ENCODE measurements at regions not wholly inside any gene's neighbourhood (a gene's known extent, or its start where the extent isn't known, plus 50 kb on each side); places are given as distances from the start of the nearest gene placed in this dataset.

DNA sequence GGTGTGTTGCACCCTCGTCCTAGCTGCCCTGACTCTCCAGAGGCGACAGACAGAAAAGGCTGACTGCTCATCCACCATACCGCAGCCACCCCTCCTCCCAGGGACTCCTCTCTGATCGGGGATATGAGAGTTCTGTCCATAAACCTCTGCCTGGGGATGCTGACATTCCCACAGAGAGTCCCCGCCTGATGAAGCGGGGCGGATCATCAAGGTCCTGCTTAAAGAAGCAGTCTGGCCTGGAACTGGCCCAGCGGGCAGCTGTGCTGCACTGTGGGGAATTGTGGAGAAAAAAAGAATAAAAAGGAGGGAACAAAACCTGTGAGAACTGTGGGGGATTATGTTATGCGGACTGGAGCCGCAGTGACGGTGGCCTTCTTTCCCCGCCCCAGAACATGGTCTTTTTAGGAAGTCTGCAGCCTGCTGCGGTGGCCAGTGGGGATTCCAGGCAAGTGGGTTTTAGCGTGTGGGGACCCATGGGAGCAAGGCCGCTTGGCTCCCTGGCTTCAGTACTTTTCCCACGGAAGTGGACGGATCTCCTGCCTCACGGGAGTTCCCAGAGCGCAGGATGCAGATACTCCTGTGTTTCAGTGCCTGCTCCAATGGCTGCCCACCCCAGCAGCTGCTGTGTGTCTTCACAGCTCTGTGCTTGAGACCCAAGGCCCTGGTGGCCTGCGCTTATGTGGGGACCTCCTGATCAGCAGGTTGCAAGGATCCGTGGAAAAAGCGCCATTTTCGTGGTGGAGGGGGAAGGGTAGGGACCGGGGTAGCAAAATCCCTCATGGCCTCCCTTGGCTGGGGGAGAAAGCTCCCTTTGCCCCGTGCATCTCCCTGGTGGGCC is 1456.2 kb upstream of the SLC10A2 start:
- TF ChIP-seq, protein P1, sequence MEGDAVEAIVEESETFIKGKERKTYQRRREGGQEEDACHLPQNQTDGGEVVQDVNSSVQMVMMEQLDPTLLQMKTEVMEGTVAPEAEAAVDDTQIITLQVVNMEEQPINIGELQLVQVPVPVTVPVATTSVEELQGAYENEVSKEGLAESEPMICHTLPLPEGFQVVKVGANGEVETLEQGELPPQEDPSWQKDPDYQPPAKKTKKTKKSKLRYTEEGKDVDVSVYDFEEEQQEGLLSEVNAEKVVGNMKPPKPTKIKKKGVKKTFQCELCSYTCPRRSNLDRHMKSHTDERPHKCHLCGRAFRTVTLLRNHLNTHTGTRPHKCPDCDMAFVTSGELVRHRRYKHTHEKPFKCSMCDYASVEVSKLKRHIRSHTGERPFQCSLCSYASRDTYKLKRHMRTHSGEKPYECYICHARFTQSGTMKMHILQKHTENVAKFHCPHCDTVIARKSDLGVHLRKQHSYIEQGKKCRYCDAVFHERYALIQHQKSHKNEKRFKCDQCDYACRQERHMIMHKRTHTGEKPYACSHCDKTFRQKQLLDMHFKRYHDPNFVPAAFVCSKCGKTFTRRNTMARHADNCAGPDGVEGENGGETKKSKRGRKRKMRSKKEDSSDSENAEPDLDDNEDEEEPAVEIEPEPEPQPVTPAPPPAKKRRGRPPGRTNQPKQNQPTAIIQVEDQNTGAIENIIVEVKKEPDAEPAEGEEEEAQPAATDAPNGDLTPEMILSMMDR (IDR thresholded peaks at IDR 0.05), result no peak

DNA sequence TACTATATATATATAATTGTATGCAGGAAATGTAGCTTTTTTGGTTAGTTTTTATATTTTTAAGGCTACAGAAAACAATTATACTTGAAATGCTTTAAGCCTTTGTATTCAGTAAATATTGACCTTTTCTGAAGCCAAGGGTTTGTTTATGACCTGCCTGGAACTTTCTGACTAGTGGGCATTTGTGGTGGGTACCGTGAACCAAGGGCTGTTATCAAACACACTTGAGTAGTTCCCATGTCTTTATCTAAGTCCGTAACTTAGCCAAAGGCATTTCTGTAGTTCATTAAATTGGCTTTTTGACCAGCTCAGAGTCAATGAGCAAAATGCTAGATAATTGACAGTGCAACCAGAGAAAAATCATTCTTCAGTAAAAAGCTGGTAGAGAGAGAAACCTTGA is 1444.2 kb upstream of the SLC10A2 start:
- TF ChIP-seq, protein P1 (IDR thresholded peaks at IDR 0.05), result no peak

- TF ChIP-seq, protein P1 (IDR thresholded peaks at IDR 0.05), result no peak
Observed at GRCh38 chr13:104491916-104492315, 1425.7 kb upstream of the SLC10A2 start.

DNA sequence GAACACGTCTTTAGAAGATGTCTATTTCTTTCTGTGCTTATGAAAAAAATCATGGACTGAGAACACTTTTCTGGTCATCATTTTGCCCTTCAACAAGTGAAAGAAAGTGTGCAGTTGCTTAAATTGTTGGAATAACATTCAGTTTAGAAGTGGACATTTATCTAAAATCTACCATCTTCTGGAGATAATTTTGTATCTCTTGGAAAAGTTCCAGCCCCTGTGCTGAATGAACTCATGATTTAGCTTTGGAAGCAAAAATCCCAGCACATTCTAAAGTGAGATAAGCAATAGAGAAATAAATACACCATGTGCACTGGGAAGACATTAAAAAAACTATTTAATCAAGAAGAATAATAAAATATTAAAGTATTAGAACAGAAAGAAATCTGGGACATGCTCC is 1420.8 kb upstream of the SLC10A2 start:
- TF ChIP-seq, protein P1 (IDR thresholded peaks at IDR 0.05), result no peak

DNA sequence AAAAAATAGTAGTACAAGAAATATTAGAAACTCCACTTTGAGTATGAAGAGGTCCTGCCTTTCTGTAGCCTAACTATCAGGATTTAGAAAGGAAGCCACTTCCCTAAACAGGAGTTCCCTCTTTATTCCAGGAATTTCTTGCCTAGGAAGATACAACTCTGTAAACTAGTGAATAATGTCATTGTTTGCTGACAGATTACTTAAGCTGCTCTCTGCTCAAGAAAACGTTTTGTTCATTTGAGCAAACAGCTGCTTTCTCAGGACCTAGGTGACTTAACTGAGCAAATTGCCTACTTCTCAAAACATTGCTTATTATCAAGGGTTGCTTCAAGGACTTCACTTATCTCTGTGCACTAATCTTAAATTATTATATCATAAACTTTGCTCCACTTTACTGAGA is 1419.4 kb upstream of the SLC10A2 start:
- TF ChIP-seq, protein P1 (IDR thresholded peaks at IDR 0.05), result no peak

DNA sequence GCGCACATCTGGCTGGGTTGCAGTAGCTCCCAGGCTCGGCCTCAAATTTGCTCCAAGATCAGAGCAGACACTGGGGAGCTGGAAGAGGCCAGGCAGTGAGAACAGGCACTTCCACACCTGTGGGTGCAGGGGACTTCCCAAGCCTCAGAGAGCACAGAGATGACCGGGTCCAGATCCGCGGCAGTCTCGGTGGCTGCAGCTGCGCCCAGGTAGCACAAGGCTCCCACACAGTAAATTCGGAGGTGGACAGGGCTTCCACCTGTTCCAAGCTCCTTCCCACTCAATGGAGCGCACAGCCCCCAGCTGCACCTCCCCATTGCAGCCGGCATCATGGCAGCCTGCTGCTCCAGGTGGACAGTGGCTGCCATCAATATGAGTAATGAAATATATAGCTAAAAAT is 1417.4 kb upstream of the SLC10A2 start:
- TF ChIP-seq, protein P1 (IDR thresholded peaks at IDR 0.05), result no peak

DNA sequence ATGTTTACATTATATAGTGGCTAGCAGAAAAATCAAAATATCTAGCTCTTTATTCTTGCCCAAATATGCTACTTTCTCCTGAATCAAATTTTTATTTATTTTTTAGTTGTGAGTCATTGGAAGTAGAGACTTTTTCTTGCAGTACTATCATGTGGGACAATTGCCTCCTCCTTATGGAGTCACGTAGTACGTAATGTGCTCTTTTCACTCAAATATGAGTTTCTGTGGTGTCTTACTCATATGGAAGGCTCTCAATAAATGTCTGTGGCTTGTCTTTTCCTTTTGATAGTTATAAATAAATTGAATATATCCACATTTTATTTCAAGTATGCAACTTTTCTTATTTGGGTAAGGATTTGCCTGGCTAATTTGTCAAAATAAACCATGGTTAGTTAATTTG is 1411.0 kb upstream of the SLC10A2 start:
- TF ChIP-seq, protein P1 (IDR thresholded peaks at IDR 0.05), result no peak
